ENCODE measurements at regions not wholly inside any gene's neighbourhood (a gene's known extent, or its start where the extent isn't known, plus 50 kb on each side); places are given as distances from the start of the nearest gene placed in this dataset.

- no peak overlapping the region for H3K27ac ChIP-seq
- DNase-seq, result no peak
- H3K9me3 ChIP-seq, result no peaks in the 10 kb centered on the region
- no peak overlapping the region for H3K4me3 ChIP-seq
- H3K36me3 ChIP-seq, result no peaks in the 10 kb centered on the region
- no peaks in the 10 kb centered on the region for H3K4me1 ChIP-seq
- TF ChIP-seq, protein P1, sequence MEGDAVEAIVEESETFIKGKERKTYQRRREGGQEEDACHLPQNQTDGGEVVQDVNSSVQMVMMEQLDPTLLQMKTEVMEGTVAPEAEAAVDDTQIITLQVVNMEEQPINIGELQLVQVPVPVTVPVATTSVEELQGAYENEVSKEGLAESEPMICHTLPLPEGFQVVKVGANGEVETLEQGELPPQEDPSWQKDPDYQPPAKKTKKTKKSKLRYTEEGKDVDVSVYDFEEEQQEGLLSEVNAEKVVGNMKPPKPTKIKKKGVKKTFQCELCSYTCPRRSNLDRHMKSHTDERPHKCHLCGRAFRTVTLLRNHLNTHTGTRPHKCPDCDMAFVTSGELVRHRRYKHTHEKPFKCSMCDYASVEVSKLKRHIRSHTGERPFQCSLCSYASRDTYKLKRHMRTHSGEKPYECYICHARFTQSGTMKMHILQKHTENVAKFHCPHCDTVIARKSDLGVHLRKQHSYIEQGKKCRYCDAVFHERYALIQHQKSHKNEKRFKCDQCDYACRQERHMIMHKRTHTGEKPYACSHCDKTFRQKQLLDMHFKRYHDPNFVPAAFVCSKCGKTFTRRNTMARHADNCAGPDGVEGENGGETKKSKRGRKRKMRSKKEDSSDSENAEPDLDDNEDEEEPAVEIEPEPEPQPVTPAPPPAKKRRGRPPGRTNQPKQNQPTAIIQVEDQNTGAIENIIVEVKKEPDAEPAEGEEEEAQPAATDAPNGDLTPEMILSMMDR (IDR thresholded peaks at IDR 0.05), result no peak
- TF ChIP-seq POLR2A (IDR thresholded peaks at IDR 0.05), result no peak
- H3K27me3 ChIP-seq, result no peaks in the 10 kb centered on the region
These were observed 698.8 kb upstream of the LMO3 start for GRCh38 chr12:17304503-17305347.

GRCh38 chr12:17302001-17302400, 696.0 kb upstream of the LMO3 start:
- Histone ChIP-seq H3K9me3 (no peaks in the 10 kb centered on the region), H3K4me1 (no peaks in the 10 kb centered on the region), H3K27ac (no peak overlapping the region), H3K36me3 (no peaks in the 10 kb centered on the region), H3K4me3 (no peak overlapping the region), H3K27me3 (no peaks in the 10 kb centered on the region)
- TF ChIP-seq, protein P1 (IDR thresholded peaks at IDR 0.05), result no peak
- no peak for DNase-seq

DNA sequence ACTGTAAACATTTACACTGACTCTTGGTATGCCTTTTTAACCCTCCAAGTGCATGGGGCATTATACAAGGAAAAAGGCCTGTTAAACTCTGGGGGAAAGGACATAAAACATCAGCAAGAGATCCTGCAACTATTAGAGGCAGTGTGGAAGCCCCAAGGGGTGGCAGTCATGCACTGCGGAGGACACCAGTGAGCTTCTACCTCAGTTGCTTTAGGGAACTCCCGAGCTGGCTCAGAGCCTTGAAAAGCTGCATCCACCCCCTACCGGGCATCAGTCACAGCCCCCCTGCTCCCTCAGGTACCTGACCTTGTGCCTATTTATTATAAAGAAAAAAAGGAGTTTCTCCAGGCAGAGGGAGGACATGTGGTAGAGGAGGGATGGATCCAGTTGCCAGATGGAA, 695.6 kb upstream of the LMO3 start:
- no peak overlapping the region for H3K27ac ChIP-seq
- no peaks in the 10 kb centered on the region for H3K36me3 ChIP-seq
- TF ChIP-seq, protein P1 (IDR thresholded peaks at IDR 0.05), result no peak
- no peak for TF ChIP-seq POLR2A (IDR thresholded peaks at IDR 0.05)
- no peak for DNase-seq
- no peaks in the 10 kb centered on the region for H3K27me3 ChIP-seq
- no peak overlapping the region for H3K4me3 ChIP-seq
- H3K4me1 ChIP-seq, result no peaks in the 10 kb centered on the region
- H3K9me3 ChIP-seq, result no peaks in the 10 kb centered on the region

DNA sequence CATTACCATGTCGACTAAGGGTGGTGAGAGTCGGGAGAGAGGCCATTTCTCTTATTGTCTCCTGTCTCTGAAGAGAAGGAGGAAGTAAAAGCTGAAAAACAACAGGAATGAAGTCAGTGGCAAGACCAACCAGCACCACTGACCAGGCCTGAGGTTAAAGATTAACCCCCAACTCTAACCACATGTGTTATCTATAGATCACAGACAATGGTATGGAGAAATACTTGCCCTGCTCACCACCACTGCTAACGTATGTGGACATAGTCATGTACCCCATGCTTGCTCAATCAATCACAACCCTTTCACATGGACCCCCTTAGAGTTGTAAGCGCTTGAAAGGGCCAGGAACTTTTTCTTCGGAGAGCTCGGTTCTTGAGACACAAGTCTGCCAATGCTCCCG, 690.9 kb upstream of the LMO3 start:
- Histone ChIP-seq H3K4me1 (no peaks in the 10 kb centered on the region), H3K4me3 (no peak overlapping the region), H3K27ac (no peak overlapping the region), H3K9me3 (no peaks in the 10 kb centered on the region), H3K36me3 (no peaks in the 10 kb centered on the region), H3K27me3 (no peaks in the 10 kb centered on the region)
- TF ChIP-seq POLR2A (IDR thresholded peaks at IDR 0.05), result no peak
- TF ChIP-seq, protein P1 (IDR thresholded peaks at IDR 0.05), result no peak
- DNase-seq, result no peak

DNA sequence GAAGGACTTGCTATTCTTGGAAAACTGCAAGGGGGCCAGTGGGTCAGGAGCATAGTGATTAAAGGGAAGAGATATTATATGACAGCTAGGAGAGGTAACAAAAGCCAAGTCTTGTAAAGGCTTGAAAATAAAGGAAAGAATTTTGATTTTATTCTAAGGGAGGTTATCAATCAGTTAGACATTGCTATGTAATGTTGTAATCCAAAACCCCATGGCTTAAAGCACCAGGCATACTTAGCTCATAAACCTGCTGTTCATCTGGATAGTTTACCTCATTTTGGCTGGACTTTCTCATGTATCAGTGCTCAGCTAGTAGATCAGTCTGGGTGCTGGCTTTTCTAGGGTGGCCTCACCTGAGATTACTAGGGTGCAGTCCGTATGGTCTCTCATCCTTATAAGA, 680.9 kb upstream of the LMO3 start:
- Histone ChIP-seq H3K27ac (no peak overlapping the region), H3K9me3 (no peaks in the 10 kb centered on the region), H3K36me3 (no peaks in the 10 kb centered on the region), H3K4me3 (no peak overlapping the region), H3K4me1 (no peaks in the 10 kb centered on the region), H3K27me3 (no peaks in the 10 kb centered on the region)
- no peak for DNase-seq
- TF ChIP-seq, protein P1 (IDR thresholded peaks at IDR 0.05), result no peak
- no peak for TF ChIP-seq POLR2A (IDR thresholded peaks at IDR 0.05)

All from Peyer's patch (tissue), 4 donors.